GM19035 (cell line): ENCODE measurements at regions not wholly inside any gene's neighbourhood (a gene's known extent, or its start where the extent isn't known, plus 50 kb on each side); places are given as distances from the start of the nearest gene placed in this dataset.
"Not testable (repeated sequence)": the region's sequence is repeated elsewhere in the genome, so short reads cannot be mapped to it uniquely, and the experiment has no call there.

Experiments used
- ATAC-seq: cut with Tn5 transposase; IDR thresholded peaks from one replicate; pipeline ENCODE4 v1.9.1; 2021; ENCODE audit not compliant: unreplicated experiment

- ATAC-seq, result no peak
Observed at GRCh38 chr3:87109465-87109864, 117.6 kb upstream of the CHMP2B start.

GRCh38 chr3:87101861-87102625 is 111.1 kb upstream of the VGLL3 start:
- no peak for ATAC-seq

- ATAC-seq, result not testable (repeated sequence)
Observed at GRCh38 chr3:87097733-87098132, 106.8 kb upstream of the VGLL3 start.

- no peak for ATAC-seq
Observed at GRCh38 chr3:87090631-87091030, 99.7 kb upstream of the VGLL3 start.

- ATAC-seq, result peak; percentile 76
Observed at GRCh38 chr3:87088993-87089841, 98.3 kb upstream of the VGLL3 start.

GRCh38 chr3:87088430-87088992 is 97.6 kb upstream of the VGLL3 start:
- ATAC-seq, result peak; percentile 22

GRCh38 chr3:87084868-87085267 is 93.9 kb upstream of the VGLL3 start:
- no peak for ATAC-seq

- ATAC-seq, result peak; percentile 76
Observed at GRCh38 chr3:87082796-87083440, 92.0 kb upstream of the VGLL3 start.

GRCh38 chr3:87077355-87077754 is 86.4 kb upstream of the VGLL3 start:
- ATAC-seq, result no peak

- ATAC-seq, result no peak
Observed at GRCh38 chr3:87076946-87077345, 86.0 kb upstream of the VGLL3 start.

- no peak for ATAC-seq
Observed at GRCh38 chr3:87073496-87074145, 82.7 kb upstream of the VGLL3 start.

- ATAC-seq, result no peak
Observed at GRCh38 chr3:87072446-87072845, 81.5 kb upstream of the VGLL3 start.

GRCh38 chr3:87069971-87070370 is 79.0 kb upstream of the VGLL3 start:
- no peak for ATAC-seq

GRCh38 chr3:87069021-87069420 is 78.1 kb upstream of the VGLL3 start:
- ATAC-seq, result no peak

GRCh38 chr3:87062685-87063084 is 71.7 kb upstream of the VGLL3 start:
- no peak for ATAC-seq

- ATAC-seq, result no peak
Observed at GRCh38 chr3:87057474-87057873, 66.5 kb upstream of the VGLL3 start.

GRCh38 chr3:87053553-87053952 is 62.6 kb upstream of the VGLL3 start:
- no peak for ATAC-seq

- no peak for ATAC-seq
Observed at GRCh38 chr3:87052499-87053260, 61.7 kb upstream of the VGLL3 start.

GRCh38 chr3:87047852-87048251 is 56.9 kb upstream of the VGLL3 start:
- ATAC-seq, result no peak

- ATAC-seq, result no peak
Observed at GRCh38 chr3:87046241-87046640, 55.3 kb upstream of the VGLL3 start.
